Omental fat pad (tissue), 3 donors: ENCODE measurements at regions not wholly inside any gene's neighbourhood (a gene's known extent, or its start where the extent isn't known, plus 50 kb on each side); places are given as distances from the start of the nearest gene placed in this dataset.

Experiments used
- ATAC-seq: fragments of 150-250 bp; one replicate; pipeline ENCODE4 v1.9.1; 2016; ENCODE audit warnings: mild to moderate bottlenecking, moderate library complexity; ENCODE audit not compliant: low FRiP score
- DNase-seq: peaks from one replicate; pipeline ENCODE4 v3.0.0-alpha.2; 2019; ENCODE audit warnings: low spot score
- TF ChIP-seq, protein P1 (sequence below), 3 donors: fragments of 450-650 bp; IDR thresholded peaks; one replicate each; pipeline ENCODE4 v1.5.1; 2016 to 2017; ENCODE audit warnings: antibody characterized with exemption in 3 of 3, mild to moderate bottlenecking in 3 of 3, moderate library complexity in 2 of 3

DNA sequence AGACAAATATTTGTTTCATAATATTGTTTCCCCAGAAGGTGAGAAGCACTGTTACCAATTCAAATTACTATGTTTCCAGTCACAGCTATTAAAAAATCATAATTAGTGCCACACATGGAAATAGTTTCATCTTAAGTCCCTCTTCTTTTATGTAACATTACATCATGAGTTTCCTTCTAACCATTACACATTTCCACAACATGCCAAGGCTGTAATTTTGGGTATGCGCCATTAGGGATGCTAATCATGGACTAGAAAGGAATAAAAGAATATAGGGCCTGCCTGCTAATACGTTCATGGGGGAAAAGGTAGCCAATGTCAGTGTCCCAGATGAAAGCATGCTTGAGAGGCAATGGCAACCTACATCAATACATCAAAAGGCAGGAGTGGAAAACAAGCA is 142.5 kb upstream of the LPAR1 start:
- no peak for DNase-seq
- TF ChIP-seq, protein P1, sequence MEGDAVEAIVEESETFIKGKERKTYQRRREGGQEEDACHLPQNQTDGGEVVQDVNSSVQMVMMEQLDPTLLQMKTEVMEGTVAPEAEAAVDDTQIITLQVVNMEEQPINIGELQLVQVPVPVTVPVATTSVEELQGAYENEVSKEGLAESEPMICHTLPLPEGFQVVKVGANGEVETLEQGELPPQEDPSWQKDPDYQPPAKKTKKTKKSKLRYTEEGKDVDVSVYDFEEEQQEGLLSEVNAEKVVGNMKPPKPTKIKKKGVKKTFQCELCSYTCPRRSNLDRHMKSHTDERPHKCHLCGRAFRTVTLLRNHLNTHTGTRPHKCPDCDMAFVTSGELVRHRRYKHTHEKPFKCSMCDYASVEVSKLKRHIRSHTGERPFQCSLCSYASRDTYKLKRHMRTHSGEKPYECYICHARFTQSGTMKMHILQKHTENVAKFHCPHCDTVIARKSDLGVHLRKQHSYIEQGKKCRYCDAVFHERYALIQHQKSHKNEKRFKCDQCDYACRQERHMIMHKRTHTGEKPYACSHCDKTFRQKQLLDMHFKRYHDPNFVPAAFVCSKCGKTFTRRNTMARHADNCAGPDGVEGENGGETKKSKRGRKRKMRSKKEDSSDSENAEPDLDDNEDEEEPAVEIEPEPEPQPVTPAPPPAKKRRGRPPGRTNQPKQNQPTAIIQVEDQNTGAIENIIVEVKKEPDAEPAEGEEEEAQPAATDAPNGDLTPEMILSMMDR (IDR thresholded peaks at IDR 0.05): no peak
- no peak for ATAC-seq

DNA sequence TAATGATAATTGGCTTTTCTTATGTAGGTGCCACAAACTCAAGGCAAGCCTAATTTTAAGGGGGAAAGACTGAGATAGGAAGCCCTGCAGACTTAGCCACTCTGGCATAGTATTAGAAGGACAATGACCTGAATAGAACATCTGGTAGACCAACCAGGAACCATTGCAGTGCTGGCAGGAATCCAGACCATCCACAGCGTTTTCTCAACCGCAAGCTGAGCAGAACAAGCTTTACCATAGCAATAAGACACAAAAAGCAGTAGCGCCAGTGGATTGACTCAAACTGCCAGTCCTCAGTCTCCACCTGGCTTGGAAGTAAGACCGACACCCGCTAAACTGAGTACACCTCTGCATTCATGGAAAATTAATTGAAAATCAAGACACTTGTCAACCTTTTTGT is 141.3 kb upstream of the LPAR1 start:
- TF ChIP-seq, protein P1 (IDR thresholded peaks at IDR 0.05): no peak
- DNase-seq (no peak), ATAC-seq (no peak)

DNA sequence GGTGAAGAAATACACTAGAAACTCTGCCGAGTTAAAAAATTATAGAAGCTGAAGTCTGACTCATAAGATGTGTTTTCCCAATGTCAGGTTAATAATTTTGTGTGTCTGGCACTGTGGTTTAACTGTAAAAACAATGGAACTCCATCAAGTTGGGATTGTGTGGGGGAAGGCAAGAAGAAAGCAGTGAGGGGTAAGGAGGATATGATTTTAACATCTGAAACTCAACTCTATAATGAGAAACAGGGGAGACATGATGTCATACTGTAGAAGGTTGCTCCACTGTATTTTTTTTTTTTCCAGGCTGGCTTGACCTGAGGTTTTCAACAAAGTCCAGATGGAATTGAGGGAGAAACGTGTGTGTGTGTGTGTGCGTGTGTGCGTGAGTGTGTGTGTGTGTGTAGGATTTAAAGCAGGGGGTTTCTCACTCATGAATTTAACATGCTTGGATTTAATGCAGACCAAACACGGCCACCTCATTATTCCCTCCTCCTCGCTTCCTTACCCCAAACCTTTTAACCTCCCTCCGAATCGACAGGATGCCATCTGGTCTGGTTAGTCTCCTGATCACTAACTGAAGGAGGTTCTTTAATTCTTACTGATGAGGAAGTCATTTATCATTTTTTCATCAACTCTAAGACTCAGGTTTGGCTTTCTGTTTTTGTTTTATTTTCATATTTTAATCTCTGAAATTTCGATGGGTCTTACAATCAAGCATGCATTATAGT is 140.2 kb upstream of the LPAR1 start:
- no peak for ATAC-seq
- TF ChIP-seq, protein P1 (IDR thresholded peaks at IDR 0.05): no peak
- DNase-seq: no peak

DNA sequence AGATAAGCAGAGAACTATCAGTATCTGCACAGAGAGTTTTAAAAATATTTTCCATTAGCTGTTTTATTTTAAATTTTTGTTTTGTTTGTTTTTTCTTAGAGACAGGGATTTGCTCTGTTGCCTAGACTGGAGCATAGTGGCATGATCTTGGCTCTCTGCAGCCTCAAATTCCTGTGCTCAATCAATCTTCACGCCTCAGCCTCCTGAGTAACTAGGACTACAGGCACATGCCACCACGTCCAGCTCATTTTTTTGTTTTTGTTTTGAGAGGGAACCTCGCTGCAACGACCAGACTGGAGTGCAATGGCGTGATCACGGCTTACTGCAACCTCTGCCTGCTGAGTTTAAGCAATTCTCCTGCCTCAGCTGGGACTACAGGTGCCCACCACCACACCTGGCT is 138.2 kb upstream of the LPAR1 start:
- DNase-seq (no peak), ATAC-seq (no peak)
- TF ChIP-seq, protein P1 (IDR thresholded peaks at IDR 0.05): no peak

DNA sequence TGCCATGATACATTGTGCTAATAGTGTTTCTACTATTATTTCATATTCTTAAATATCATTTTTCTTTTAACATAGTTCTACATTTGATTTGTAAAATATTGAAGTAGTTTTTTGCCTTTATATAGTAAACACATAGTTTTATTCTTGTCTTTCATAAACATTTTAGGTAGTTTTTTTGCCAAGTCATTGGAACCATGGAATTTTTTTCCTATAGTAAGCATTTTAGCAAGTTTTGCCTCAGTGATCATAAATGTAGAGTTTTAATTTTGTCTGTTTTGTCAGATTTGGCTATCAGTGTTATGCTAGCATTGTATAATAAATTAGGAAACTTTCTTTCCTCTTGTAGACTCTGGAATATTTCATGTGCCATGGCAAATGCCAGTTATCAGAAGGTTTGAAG is 137.1 kb upstream of the LPAR1 start:
- DNase-seq (no peak), ATAC-seq (no peak)

DNA sequence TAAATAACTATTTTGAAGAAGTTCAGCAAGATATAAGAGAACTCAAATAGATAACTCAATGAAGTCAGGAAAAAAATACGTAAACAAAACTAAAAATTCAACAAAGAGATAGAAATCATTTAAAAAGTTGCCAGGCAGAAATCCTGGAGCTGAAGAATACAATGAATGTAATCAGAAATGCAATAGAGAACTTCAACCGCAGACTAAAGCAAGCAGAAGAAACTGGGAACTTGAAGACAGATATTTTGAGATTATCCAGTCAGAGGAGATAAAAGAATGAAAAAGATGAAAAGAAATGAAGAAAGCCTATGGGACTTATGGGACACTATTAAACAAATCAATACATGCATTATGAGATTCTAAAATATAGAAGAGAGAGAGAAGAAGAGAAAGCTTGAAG is 129.1 kb upstream of the LPAR1 start:
- DNase-seq (no peak), ATAC-seq (no peak)
- TF ChIP-seq, protein P1 (IDR thresholded peaks at IDR 0.05): no peak

More for the DNA sequence above, 137.1 kb upstream of the LPAR1 start:
- TF ChIP-seq, protein P1 (IDR thresholded peaks at IDR 0.05): no peak

DNA sequence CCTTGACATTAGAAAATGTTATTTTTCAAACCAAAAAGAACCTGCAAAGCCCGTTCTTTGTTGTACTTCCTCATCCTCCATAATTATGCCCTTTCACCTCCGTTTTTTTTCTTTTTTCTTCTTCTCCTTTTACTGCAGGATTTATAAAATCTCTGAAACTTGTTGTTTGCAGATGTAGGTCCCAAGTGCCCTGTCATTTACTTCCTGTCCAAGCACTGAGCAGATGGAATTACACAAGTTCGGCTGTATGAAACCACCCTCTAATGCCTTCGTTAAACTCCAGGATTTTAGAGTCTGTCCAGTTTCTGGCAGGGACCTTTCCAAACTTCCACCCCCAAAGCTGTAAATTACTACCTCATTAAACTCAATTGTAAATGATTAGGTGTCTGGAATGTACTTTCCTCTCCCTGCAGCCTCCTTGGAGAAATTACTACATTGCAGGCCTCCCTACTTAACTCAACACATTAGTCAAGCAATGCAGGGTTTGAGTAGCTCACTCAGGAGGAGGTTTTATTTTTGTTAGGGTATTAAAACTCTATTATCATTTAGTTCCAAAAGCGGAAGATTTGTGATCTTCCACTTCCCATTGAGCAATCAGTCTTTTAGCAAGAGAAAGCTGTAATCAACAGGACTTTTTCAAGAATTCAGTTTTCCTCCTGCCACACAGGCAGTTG is 125.6 kb upstream of the LPAR1 start:
- DNase-seq (no peak), ATAC-seq (no peak)

More for the DNA sequence above, 125.6 kb upstream of the LPAR1 start:
- TF ChIP-seq, protein P1 (IDR thresholded peaks at IDR 0.05): no peak
